H1 (cell line): ENCODE measurements at regions not wholly inside any gene's neighbourhood (a gene's known extent, or its start where the extent isn't known, plus 50 kb on each side); places are given as distances from the start of the nearest gene placed in this dataset.

Experiments used
- CTCF ChIA-PET: fragments of 300-600 bp; sonication (Branson Sonifier 250); formaldehyde crosslinking; loops from one replicate; lab custom pipeline; 2021; ENCODE audit not compliant: partially characterized antibody; lab: Charles Lee
- POLR2A ChIA-PET: fragments of 300-600 bp; sonication (Branson Sonifier 250); formaldehyde crosslinking; loops from one replicate; lab custom pipeline; 2021; ENCODE audit warnings: inconsistent platforms; ENCODE audit not compliant: partially characterized antibody; lab: Charles Lee
- DNase-seq, 2 experiments: peaks; one replicate each; pipeline versions ENCODE4 v3.0.0 to v3.0.0-alpha.2; 2010 to 2022; ENCODE audit warnings: low spot score in 2 of 2, low read depth in 1 of 2, mixed read lengths in 1 of 2
- FAIRE-seq: peaks from 2 replicates; lab custom pipeline; 2011; peaks lifted over from hg19 to GRCh38; lab: Jason Lieb, UNC
- H2AFZ ChIP-seq: 2 replicates; pipeline ENCODE4 v1.8.1; 2012; ENCODE audit warnings: low read length, inconsistent platforms
- H2AK5ac ChIP-seq: 2 replicates; pipeline ENCODE4 v1.6.1; 2013; ENCODE audit warnings: low read depth, low read length
- H2BK120ac ChIP-seq: replicated peaks from 2 replicates; pipeline ENCODE3; 2013; ENCODE audit warnings: low read depth, low read length, inconsistent platforms
- H2BK12ac ChIP-seq: 2 replicates; pipeline ENCODE4 v1.6.1; 2013; ENCODE audit warnings: low read depth, low read length
- H2BK15ac ChIP-seq: 2 replicates; pipeline ENCODE4 v1.6.1; 2013; ENCODE audit warnings: low read length
- H2BK20ac ChIP-seq: 2 replicates; pipeline ENCODE4 v1.6.1; 2013; ENCODE audit warnings: low read length
- H2BK5ac ChIP-seq: 2 replicates; pipeline ENCODE4 v1.6.1; 2013; ENCODE audit warnings: low read depth, low read length
- H3K14ac ChIP-seq: 2 replicates; pipeline ENCODE4 v1.6.1; 2013; ENCODE audit warnings: inconsistent platforms; ENCODE audit not compliant: insufficient read length
- H3K18ac ChIP-seq: 2 replicates; pipeline ENCODE4 v1.6.1; 2013; ENCODE audit warnings: low read length; ENCODE audit errors: extremely low read depth
- H3K23ac ChIP-seq: 2 replicates; pipeline ENCODE4 v1.6.1; 2013; ENCODE audit warnings: inconsistent platforms; ENCODE audit not compliant: insufficient read length
- H3K23me2 ChIP-seq: 2 replicates; pipeline ENCODE4 v1.6.1; 2013; ENCODE audit warnings: low read depth, low read length
- H3K27ac ChIP-seq: 2 replicates; pipeline ENCODE4 v1.6.1; 2011; ENCODE audit warnings: low read depth, low read length, inconsistent platforms
- H3K27me3 ChIP-seq, 4 experiments: replicated peaks in 1 of 4; 1 replicate in 1 of 4; 2 replicates in 3 of 4; pipeline versions ENCODE4 v1.6.1 to v1.8.1; 2011 to 2013; ENCODE audit warnings: low read length in 3 of 4, mild to moderate bottlenecking in 3 of 4, inconsistent platforms in 2 of 4, mixed read lengths in 2 of 4, moderate library complexity in 1 of 4; ENCODE audit not compliant: control insufficient read depth in 3 of 4, insufficient read depth in 3 of 4; ENCODE audit errors: extremely low read depth in 1 of 4
- H3K36me3 ChIP-seq, 4 experiments: 2 replicates each; pipeline versions ENCODE4 v1.6.1 to v1.8.1; 2011 to 2013; ENCODE audit warnings: mild to moderate bottlenecking in 4 of 4, low read length in 3 of 4, moderate library complexity in 2 of 4, control low read depth in 1 of 4, inconsistent platforms in 1 of 4; ENCODE audit not compliant: insufficient read depth in 4 of 4, control insufficient read depth in 2 of 4
- H3K4ac ChIP-seq: replicated peaks from 2 replicates; pipeline ENCODE3; 2013; ENCODE audit warnings: low read length, low read depth, mixed read lengths, inconsistent platforms; ENCODE audit not compliant: insufficient read length
- H3K4me1 ChIP-seq, 4 experiments: replicated peaks in 1 of 4; 1 replicate in 1 of 4; 2 replicates in 3 of 4; pipeline versions ENCODE4 v1.6.1 to v1.8.1; 2011 to 2013; ENCODE audit warnings: low read length in 3 of 4, inconsistent platforms in 2 of 4, mixed read lengths in 1 of 4; ENCODE audit not compliant: insufficient read depth in 4 of 4, control insufficient read depth in 3 of 4
- H3K4me2 ChIP-seq, 2 experiments: 2 replicates each; pipeline versions ENCODE4 v1.6.1 to v1.8.1; 2011 to 2013; ENCODE audit warnings: low read depth in 2 of 2, low read length in 2 of 2, control low read depth in 1 of 2, inconsistent platforms in 1 of 2, mild to moderate bottlenecking in 1 of 2; ENCODE audit not compliant: insufficient read depth in 1 of 2
- H3K4me3 ChIP-seq, 4 experiments: fragments of 200-600, 300-600 bp in 1 of 4; sonication (generic), shearing (Covaris generic), sonication (Bioruptor Twin) in 1 of 4; 2 replicates each; pipeline versions ENCODE4 v1.5.1 to v1.8.1; 2011 to 2016; ENCODE audit warnings: low read length in 4 of 4, low read depth in 3 of 4, control low read depth in 2 of 4, inconsistent platforms in 2 of 4, mild to moderate bottlenecking in 2 of 4, mixed read lengths in 1 of 4, moderate library complexity in 1 of 4; ENCODE audit not compliant: insufficient read depth in 2 of 4; ENCODE audit errors: extremely low read depth in 1 of 4
- H3K56ac ChIP-seq: replicated peaks from 2 replicates; pipeline ENCODE3; 2013; ENCODE audit warnings: low read depth, mild to moderate bottlenecking, mixed read lengths, low read length, inconsistent platforms; ENCODE audit not compliant: insufficient read length
- H3K79me1 ChIP-seq: 2 replicates; pipeline ENCODE4 v1.6.1; 2013; ENCODE audit warnings: low read depth, low read length, control low read depth
- H3K79me2 ChIP-seq, 2 experiments: 2 replicates each; pipeline versions ENCODE4 v1.6.1 to v1.8.1; 2012 to 2013; ENCODE audit warnings: low read length in 2 of 2, mild to moderate bottlenecking in 2 of 2, inconsistent platforms in 1 of 2; ENCODE audit not compliant: insufficient read depth in 2 of 2, control insufficient read depth in 1 of 2
- H3K9ac ChIP-seq, 4 experiments: replicated peaks in 1 of 4; 1 replicate in 1 of 4; 2 replicates in 3 of 4; pipeline versions ENCODE4 v1.6.1 to v1.8.1; 2011 to 2013; ENCODE audit warnings: low read depth in 3 of 4, low read length in 3 of 4, control low read depth in 2 of 4, mild to moderate bottlenecking in 2 of 4, moderate library complexity in 2 of 4, inconsistent platforms in 1 of 4; ENCODE audit errors: extremely low read depth in 1 of 4
- H3K9me3 ChIP-seq, 2 experiments: 2 replicates each; pipeline versions ENCODE4 v1.6.1 to v1.8.1; 2012 to 2013; ENCODE audit warnings: mild to moderate bottlenecking in 2 of 2, moderate library complexity in 2 of 2, control low read depth in 1 of 2, inconsistent platforms in 1 of 2, low read depth in 1 of 2, low read length in 1 of 2, mixed read lengths in 1 of 2; ENCODE audit not compliant: insufficient read depth in 2 of 2
- H4K20me1 ChIP-seq, 2 experiments: replicated peaks in 1 of 2; 2 replicates each; pipeline versions ENCODE3 to v1.8.1; 2011 to 2013; ENCODE audit warnings: inconsistent platforms in 2 of 2, low read length in 2 of 2, mild to moderate bottlenecking in 1 of 2; ENCODE audit not compliant: insufficient read depth in 2 of 2, control insufficient read depth in 1 of 2
- H4K5ac ChIP-seq: 2 replicates; pipeline ENCODE4 v1.6.1; 2013; ENCODE audit warnings: low read length, low read depth, mixed read lengths, inconsistent platforms; ENCODE audit not compliant: insufficient read length
- H4K8ac ChIP-seq: 2 replicates; pipeline ENCODE4 v1.8.0; 2013; ENCODE audit warnings: mild to moderate bottlenecking, moderate library complexity, low read length, inconsistent platforms; ENCODE audit not compliant: insufficient read depth; ENCODE audit errors: extremely low read depth
- H4K91ac ChIP-seq: replicated peaks from 2 replicates; pipeline ENCODE3; 2013; ENCODE audit warnings: low read length, mixed read lengths, inconsistent platforms; ENCODE audit not compliant: insufficient read length
- BRCA1 ChIP-seq: IDR thresholded peaks from 2 replicates; pipeline ENCODE4 v1.6.1; 2012; ENCODE audit warnings: low read depth, low read length, improper control_type of control experiment
- EGR1 ChIP-seq: IDR thresholded peaks from 2 replicates; pipeline ENCODE4 v1.6.1; 2011; ENCODE audit warnings: low read depth, low read length, borderline replicate concordance
- JUND ChIP-seq: IDR thresholded peaks from 2 replicates; pipeline ENCODE4 v1.6.1; 2011; ENCODE audit warnings: mild to moderate bottlenecking, improper control_type of control experiment, low read length
- KDM4A ChIP-seq: IDR thresholded peaks from one replicate; pipeline ENCODE4 v1.7.1; 2012; ENCODE audit warnings: low read depth, mild to moderate bottlenecking, moderate library complexity, low read length, inconsistent platforms; ENCODE audit not compliant: severe bottlenecking
- TAF1 ChIP-seq: IDR thresholded peaks from 2 replicates; pipeline ENCODE4 v1.6.1; 2011; ENCODE audit warnings: mild to moderate bottlenecking, low read depth, low read length
- WGBS, 2 experiments: shearing (Covaris generic) in 1 of 2; methylation state at CpG; one replicate each; pipeline versions ENCODE4 v1.1.6 to v1.1.7; 2013 to 2015; ENCODE audit warnings: low lambda C conversion rate in 2 of 2, mixed read lengths in 2 of 2, inconsistent platforms in 1 of 2, low coverage in 1 of 2, missing lambda C conversion rate in 1 of 2; ENCODE audit not compliant: insufficient replicate concordance in 2 of 2, insufficient coverage in 1 of 2, insufficient read length in 1 of 2; ENCODE audit errors: extremely low coverage in 1 of 2, missing lambda C conversion rate in 1 of 2; 5-methylcytosine and 5-hydroxymethylcytosine counted together

- Histone ChIP-seq H3K9me3 (no peaks in the 10 kb centered on the region), H3K27me3 (no peaks in the 10 kb centered on the region), H2AFZ (no peak overlapping the region), H3K4me3 (no peak overlapping the region), H3K27ac (no peak overlapping the region), H4K91ac (no peak overlapping the region), H2BK20ac (no peak overlapping the region), H2BK12ac (no peak overlapping the region), H3K23me2 (no peaks in the 10 kb centered on the region), H3K9ac (no peak overlapping the region), H2BK5ac (no peak overlapping the region), H3K4ac (no peak overlapping the region), H3K79me1 (no peaks in the 10 kb centered on the region), H3K79me2 (no peaks in the 10 kb centered on the region), H3K23ac (no peak overlapping the region), H3K14ac (no peak overlapping the region), H2BK15ac (no peak overlapping the region), H3K56ac (no peak overlapping the region), H4K8ac (no peak overlapping the region), H4K5ac (no peak overlapping the region), H4K20me1 (no peaks in the 10 kb centered on the region), H3K4me2 (no peak overlapping the region), H3K18ac (no peak overlapping the region), H2BK120ac (no peak overlapping the region), H2AK5ac (no peak overlapping the region), H3K4me1 (peaks cover 0 to 6% (median 0%) of the 10 kb centered on the region in 4 experiments; a peak in 1 of 7 replicates), H3K36me3 (no peaks in the 10 kb centered on the region)
- POLR2A ChIA-PET, result no interaction called here
- TF ChIP-seq TAF1 (no peak), EGR1 (no peak), KDM4A (no peak), JUND (no peak), BRCA1 (no peak)
- DNase-seq, result no peak
- FAIRE-seq, result no peak
- CTCF ChIA-PET, result interaction anchor here (1.2 kb wide), 1 partner anchor 8 kb away, joined by 3 read pairs; no protein-coding TSS in a partner anchor
- WGBS, 2 experiments, result 88% methylated on average over 5 of the region's 5 CpGs; no CpG with 5 or more reads in 1 of the 2 experiments
These were observed 65.9 kb upstream of the TANC2 start for GRCh38 chr17:62900096-62900495.
